Mesendoderm (in vitro differentiated cells): ENCODE measurements at regions not wholly inside any gene's neighbourhood (a gene's known extent, or its start where the extent isn't known, plus 50 kb on each side); places are given as distances from the start of the nearest gene placed in this dataset.
"Not testable (repeated sequence)": the region's sequence is repeated elsewhere in the genome, so short reads cannot be mapped to it uniquely, and the experiment has no call there.

Experiments used
- DNase-seq: peaks from one replicate; pipeline ENCODE4 v3.0.0; 2013
- H2AK5ac ChIP-seq: 2 replicates; pipeline ENCODE4 v1.6.1; 2013; ENCODE audit warnings: low read length, inconsistent platforms
- H2BK120ac ChIP-seq: 2 replicates; pipeline ENCODE4 v1.6.1; 2013; ENCODE audit warnings: low read depth, mild to moderate bottlenecking, low read length, moderate library complexity, mixed read lengths
- H2BK15ac ChIP-seq: replicated peaks from 2 replicates; pipeline ENCODE4 v1.6.1; 2013; ENCODE audit warnings: low read depth, mild to moderate bottlenecking, moderate library complexity
- H2BK5ac ChIP-seq: 2 replicates; pipeline ENCODE4 v1.6.1; 2013; ENCODE audit warnings: low read length, inconsistent platforms
- H3K18ac ChIP-seq: 2 replicates; pipeline ENCODE4 v1.6.1; 2013; ENCODE audit warnings: mild to moderate bottlenecking, low read length, mixed read lengths
- H3K23ac ChIP-seq: one replicate; pipeline ENCODE4 v1.6.1; 2013; ENCODE audit warnings: low read length
- H3K27ac ChIP-seq: 2 replicates; pipeline ENCODE4 v1.5.1; 2013; ENCODE audit warnings: low read depth, mild to moderate bottlenecking, inconsistent platforms, low read length, moderate library complexity
- H3K27me3 ChIP-seq: 2 replicates; pipeline ENCODE4 v1.6.1; 2013; ENCODE audit warnings: low read length, control low read depth, mild to moderate bottlenecking, inconsistent platforms; ENCODE audit not compliant: insufficient read depth, poor library complexity
- H3K36me3 ChIP-seq: 2 replicates; pipeline ENCODE4 v1.6.1; 2013; ENCODE audit warnings: low read length, inconsistent platforms; ENCODE audit not compliant: control insufficient read depth, insufficient read depth
- H3K4ac ChIP-seq: one replicate; pipeline ENCODE4 v1.6.1; 2013; ENCODE audit warnings: low read depth, mild to moderate bottlenecking, low read length, moderate library complexity
- H3K4me1 ChIP-seq: 2 replicates; pipeline ENCODE4 v1.6.1; 2013; ENCODE audit warnings: low read depth, low read length, inconsistent platforms; ENCODE audit not compliant: control insufficient read depth
- H3K4me2 ChIP-seq: 2 replicates; pipeline ENCODE4 v1.6.1; 2013; ENCODE audit warnings: low read length
- H3K4me3 ChIP-seq: 2 replicates; pipeline ENCODE4 v1.5.1; 2013; ENCODE audit warnings: mild to moderate bottlenecking, low read length
- H3K56ac ChIP-seq: one replicate; pipeline ENCODE4 v1.6.1; 2013; ENCODE audit warnings: low read length
- H3K79me1 ChIP-seq: 2 replicates; pipeline ENCODE4 v1.6.1; 2013; ENCODE audit warnings: low read length, inconsistent platforms
- H3K79me2 ChIP-seq: 2 replicates; pipeline ENCODE4 v1.6.1; 2013; ENCODE audit warnings: mild to moderate bottlenecking, low read length; ENCODE audit not compliant: control insufficient read depth, insufficient read depth
- H3K9ac ChIP-seq: 2 replicates; pipeline ENCODE4 v1.6.1; 2013; ENCODE audit warnings: low read length, inconsistent platforms
- H4K5ac ChIP-seq: one replicate; pipeline ENCODE4 v1.6.1; 2013; ENCODE audit warnings: low read length
- H4K8ac ChIP-seq: one replicate; pipeline ENCODE4 v1.6.1; 2013; ENCODE audit warnings: low read depth, mild to moderate bottlenecking, control low read depth, low read length, moderate library complexity
- WGBS: extraction: QIAGEN DNeasy Blood & Tissue Kit; methylation state at CpG from one replicate; pipeline ENCODE4 v1.1.7; 2013; ENCODE audit warnings: low lambda C conversion rate, missing lambda C conversion rate; ENCODE audit not compliant: insufficient coverage; ENCODE audit errors: extremely low coverage; 5-methylcytosine and 5-hydroxymethylcytosine counted together

GRCh38 chrX:129000018-129000417 is 523.3 kb downstream of the SMARCA1 start:
- WGBS, result no CpG with 5 or more reads among the region's 3 CpGs
- no peak overlapping the region for H3K4me3 ChIP-seq
- H3K79me1 ChIP-seq, result no peaks in the 10 kb centered on the region
- H3K23ac ChIP-seq, result no peak overlapping the region
- no peak overlapping the region for H3K27ac ChIP-seq
- H4K8ac ChIP-seq, result no peak overlapping the region
- H3K4me1 ChIP-seq, result no peaks in the 10 kb centered on the region
- H3K79me2 ChIP-seq, result no peaks in the 10 kb centered on the region
- H3K9ac ChIP-seq, result no peak overlapping the region
- H3K4me2 ChIP-seq, result no peak overlapping the region
- no peak overlapping the region for H2AK5ac ChIP-seq
- no peak overlapping the region for H2BK120ac ChIP-seq
- H3K27me3 ChIP-seq, result no peaks in the 10 kb centered on the region
- H4K5ac ChIP-seq, result no peak overlapping the region
- no peak overlapping the region for H3K56ac ChIP-seq
- no peak for DNase-seq
- H3K4ac ChIP-seq, result no peak overlapping the region
- no peaks in the 10 kb centered on the region for H3K36me3 ChIP-seq
- H2BK5ac ChIP-seq, result no peak overlapping the region
- no peak overlapping the region for H3K18ac ChIP-seq
- H2BK15ac ChIP-seq, result no peak overlapping the region

- Histone ChIP-seq H3K18ac (no peak overlapping the region), H3K4ac (no peak overlapping the region), H3K79me1 (no peaks in the 10 kb centered on the region), H2BK5ac (no peak overlapping the region), H4K5ac (no peak overlapping the region), H3K36me3 (no peaks in the 10 kb centered on the region), H3K4me2 (no peak overlapping the region), H3K9ac (no peak overlapping the region), H3K23ac (no peak overlapping the region), H3K27ac (no peak overlapping the region), H3K56ac (no peak overlapping the region), H3K79me2 (no peaks in the 10 kb centered on the region), H2BK15ac (no peak overlapping the region), H4K8ac (no peak overlapping the region), H2BK120ac (no peak overlapping the region), H3K4me1 (no peaks in the 10 kb centered on the region), H3K27me3 (no peaks in the 10 kb centered on the region), H2AK5ac (no peak overlapping the region), H3K4me3 (no peak overlapping the region)
- no CpG with 5 or more reads among the region's 4 CpGs for WGBS
- DNase-seq, result no peak
These were observed 531.0 kb downstream of the SMARCA1 start for GRCh38 chrX:128992107-128992971.

GRCh38 chrX:128975745-128976144 is 547.5 kb downstream of the SMARCA1 start:
- H3K4me2 ChIP-seq, result no peak overlapping the region
- no peak overlapping the region for H2BK5ac ChIP-seq
- no peak overlapping the region for H3K27ac ChIP-seq
- H3K79me2 ChIP-seq, result no peaks in the 10 kb centered on the region
- no peak overlapping the region for H3K9ac ChIP-seq
- no peak overlapping the region for H2BK120ac ChIP-seq
- no peak overlapping the region for H3K23ac ChIP-seq
- no peaks in the 10 kb centered on the region for H3K36me3 ChIP-seq
- no peak overlapping the region for H3K4me3 ChIP-seq
- H2BK15ac ChIP-seq, result no peak overlapping the region
- no peak overlapping the region for H3K56ac ChIP-seq
- no peak overlapping the region for H3K4ac ChIP-seq
- WGBS, result no CpG with 5 or more reads among the region's 6 CpGs
- H4K8ac ChIP-seq, result no peak overlapping the region
- no peak overlapping the region for H4K5ac ChIP-seq
- peak; percentile 61 for DNase-seq
- no peaks in the 10 kb centered on the region for H3K27me3 ChIP-seq
- no peaks in the 10 kb centered on the region for H3K4me1 ChIP-seq
- no peak overlapping the region for H2AK5ac ChIP-seq
- no peak overlapping the region for H3K18ac ChIP-seq
- no peaks in the 10 kb centered on the region for H3K79me1 ChIP-seq

- no peak overlapping the region for H4K5ac ChIP-seq
- no peak overlapping the region for H3K27ac ChIP-seq
- H3K9ac ChIP-seq, result no peak overlapping the region
- no peak for DNase-seq
- no peak overlapping the region for H2AK5ac ChIP-seq
- H3K79me2 ChIP-seq, result no peaks in the 10 kb centered on the region
- no peak overlapping the region for H3K56ac ChIP-seq
- H2BK120ac ChIP-seq, result no peak overlapping the region
- no peak overlapping the region for H3K4ac ChIP-seq
- no peaks in the 10 kb centered on the region for H3K79me1 ChIP-seq
- H3K4me2 ChIP-seq, result no peak overlapping the region
- no peak overlapping the region for H2BK15ac ChIP-seq
- H3K4me1 ChIP-seq, result no peaks in the 10 kb centered on the region
- no peak overlapping the region for H2BK5ac ChIP-seq
- no CpG with 5 or more reads among the region's 3 CpGs for WGBS
- no peak overlapping the region for H4K8ac ChIP-seq
- no peak overlapping the region for H3K4me3 ChIP-seq
- H3K18ac ChIP-seq, result no peak overlapping the region
- H3K23ac ChIP-seq, result no peak overlapping the region
- no peaks in the 10 kb centered on the region for H3K36me3 ChIP-seq
- H3K27me3 ChIP-seq, result no peaks in the 10 kb centered on the region
These were observed 550.3 kb downstream of the SMARCA1 start for GRCh38 chrX:128973033-128973432.

GRCh38 chrX:128961290-128961689 is 562.0 kb downstream of the SMARCA1 start:
- Histone ChIP-seq H4K8ac (no peak overlapping the region), H3K27me3 (no peaks in the 10 kb centered on the region), H3K56ac (no peak overlapping the region), H3K4me3 (no peak overlapping the region), H3K36me3 (no peaks in the 10 kb centered on the region), H3K27ac (no peak overlapping the region), H3K23ac (no peak overlapping the region), H3K4me1 (no peaks in the 10 kb centered on the region), H3K79me2 (no peaks in the 10 kb centered on the region), H4K5ac (no peak overlapping the region), H3K18ac (no peak overlapping the region), H3K9ac (no peak overlapping the region), H3K4me2 (no peak overlapping the region), H3K79me1 (no peaks in the 10 kb centered on the region), H2AK5ac (no peak overlapping the region), H2BK5ac (no peak overlapping the region), H3K4ac (no peak overlapping the region), H2BK15ac (no peak overlapping the region), H2BK120ac (no peak overlapping the region)
- no CpG with 5 or more reads among the region's 1 CpG for WGBS
- no peak for DNase-seq

- H3K4ac ChIP-seq, H3K4me2 ChIP-seq, H3K23ac ChIP-seq, H2BK15ac ChIP-seq, H3K56ac ChIP-seq, H2BK5ac ChIP-seq, H2AK5ac ChIP-seq, H4K8ac ChIP-seq, H3K4me1 ChIP-seq, H3K18ac ChIP-seq, H3K4me3 ChIP-seq, H3K79me2 ChIP-seq, H3K9ac ChIP-seq, H4K5ac ChIP-seq, H3K27ac ChIP-seq, DNase-seq, H3K79me1 ChIP-seq, H3K36me3 ChIP-seq, H3K27me3 ChIP-seq, H2BK120ac ChIP-seq: not testable (repeated sequence)
- no CpG with 5 or more reads among the region's 1 CpG for WGBS
These were observed 568.6 kb downstream of the SMARCA1 start for GRCh38 chrX:128954697-128955096.
